ENCODE measurements at regions not wholly inside any gene's neighbourhood (a gene's known extent, or its start where the extent isn't known, plus 50 kb on each side); places are given as distances from the start of the nearest gene placed in this dataset.

- TF ChIP-seq, protein P1, sequence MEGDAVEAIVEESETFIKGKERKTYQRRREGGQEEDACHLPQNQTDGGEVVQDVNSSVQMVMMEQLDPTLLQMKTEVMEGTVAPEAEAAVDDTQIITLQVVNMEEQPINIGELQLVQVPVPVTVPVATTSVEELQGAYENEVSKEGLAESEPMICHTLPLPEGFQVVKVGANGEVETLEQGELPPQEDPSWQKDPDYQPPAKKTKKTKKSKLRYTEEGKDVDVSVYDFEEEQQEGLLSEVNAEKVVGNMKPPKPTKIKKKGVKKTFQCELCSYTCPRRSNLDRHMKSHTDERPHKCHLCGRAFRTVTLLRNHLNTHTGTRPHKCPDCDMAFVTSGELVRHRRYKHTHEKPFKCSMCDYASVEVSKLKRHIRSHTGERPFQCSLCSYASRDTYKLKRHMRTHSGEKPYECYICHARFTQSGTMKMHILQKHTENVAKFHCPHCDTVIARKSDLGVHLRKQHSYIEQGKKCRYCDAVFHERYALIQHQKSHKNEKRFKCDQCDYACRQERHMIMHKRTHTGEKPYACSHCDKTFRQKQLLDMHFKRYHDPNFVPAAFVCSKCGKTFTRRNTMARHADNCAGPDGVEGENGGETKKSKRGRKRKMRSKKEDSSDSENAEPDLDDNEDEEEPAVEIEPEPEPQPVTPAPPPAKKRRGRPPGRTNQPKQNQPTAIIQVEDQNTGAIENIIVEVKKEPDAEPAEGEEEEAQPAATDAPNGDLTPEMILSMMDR (IDR thresholded peaks at IDR 0.05; ENCODE audit: low read depth, low read length), result no peak
- H3K9me3 ChIP-seq, result no peaks in the 10 kb centered on the region
- H3K27me3 ChIP-seq, result no peaks in the 10 kb centered on the region
- no peaks in the 10 kb centered on the region for H3K4me1 ChIP-seq
- no peaks in the 10 kb centered on the region for H3K36me3 ChIP-seq
- H3K4me3 ChIP-seq (ENCODE audit: low read depth, low read length), result no peak overlapping the region
- DNase-seq, result no peak
These were observed 296.0 kb upstream of the PTBP2 start for GRCh38 chr1:96425382-96426129.

GRCh38 chr1:96427616-96428015, 294.0 kb upstream of the PTBP2 start:
- Histone ChIP-seq H3K27me3 (no peaks in the 10 kb centered on the region), H3K4me3 (ENCODE audit: low read depth, low read length) (no peak overlapping the region), H3K4me1 (no peaks in the 10 kb centered on the region), H3K9me3 (no peaks in the 10 kb centered on the region), H3K36me3 (no peaks in the 10 kb centered on the region)
- no peak for DNase-seq
- TF ChIP-seq, protein P1 (IDR thresholded peaks at IDR 0.05; ENCODE audit: low read depth, low read length), result no peak

GRCh38 chr1:96445302-96445701, 276.3 kb upstream of the PTBP2 start:
- Histone ChIP-seq H3K4me3 (ENCODE audit: low read depth, low read length) (no peak overlapping the region), H3K27me3 (no peaks in the 10 kb centered on the region), H3K36me3 (no peaks in the 10 kb centered on the region), H3K9me3 (no peaks in the 10 kb centered on the region), H3K4me1 (no peaks in the 10 kb centered on the region)
- TF ChIP-seq, protein P1 (IDR thresholded peaks at IDR 0.05; ENCODE audit: low read depth, low read length), result no peak
- no peak for DNase-seq

GRCh38 chr1:96464066-96464465, 257.5 kb upstream of the PTBP2 start:
- Histone ChIP-seq H3K36me3 (no peaks in the 10 kb centered on the region), H3K9me3 (no peaks in the 10 kb centered on the region), H3K4me1 (no peaks in the 10 kb centered on the region), H3K4me3 (ENCODE audit: low read depth, low read length) (no peak overlapping the region), H3K27me3 (no peaks in the 10 kb centered on the region)
- DNase-seq, result no peak
- TF ChIP-seq, protein P1 (IDR thresholded peaks at IDR 0.05; ENCODE audit: low read depth, low read length), result no peak

DNA sequence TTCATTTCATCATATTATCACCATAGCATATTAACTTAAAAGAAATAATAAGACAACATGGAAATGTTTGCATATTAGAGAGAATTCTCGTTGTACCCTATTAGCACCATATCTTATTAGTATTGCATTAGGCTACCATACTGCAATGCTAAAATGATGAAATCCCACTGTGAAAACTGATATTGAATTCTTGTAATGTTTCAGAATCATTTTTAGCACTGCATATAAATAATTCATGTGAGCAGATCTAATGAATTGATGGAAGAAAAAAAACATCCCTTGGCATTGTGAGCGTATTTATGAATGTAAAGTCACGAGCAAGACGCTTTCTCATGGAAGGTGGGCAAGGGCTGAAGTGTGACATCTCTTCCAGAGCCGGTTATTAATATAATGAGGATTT, 257.1 kb upstream of the PTBP2 start:
- Histone ChIP-seq H3K27me3 (no peaks in the 10 kb centered on the region), H3K9me3 (no peaks in the 10 kb centered on the region), H3K36me3 (no peaks in the 10 kb centered on the region), H3K4me1 (no peaks in the 10 kb centered on the region), H3K4me3 (ENCODE audit: low read depth, low read length) (no peak overlapping the region)
- TF ChIP-seq, protein P1 (IDR thresholded peaks at IDR 0.05; ENCODE audit: low read depth, low read length), result no peak
- no peak for DNase-seq

GRCh38 chr1:96464991-96465390, 256.6 kb upstream of the PTBP2 start:
- no peaks in the 10 kb centered on the region for H3K4me1 ChIP-seq
- H3K9me3 ChIP-seq, result no peaks in the 10 kb centered on the region
- TF ChIP-seq, protein P1 (IDR thresholded peaks at IDR 0.05; ENCODE audit: low read depth, low read length), result no peak

More at GRCh38 chr1:96464991-96465390, 256.6 kb upstream of the PTBP2 start:
- Histone ChIP-seq H3K27me3 (no peaks in the 10 kb centered on the region), H3K36me3 (no peaks in the 10 kb centered on the region), H3K4me3 (ENCODE audit: low read depth, low read length) (no peak overlapping the region)
- no peak for DNase-seq
